Neuronal stem cell (in vitro differentiated cells): ENCODE measurements at regions not wholly inside any gene's neighbourhood (a gene's known extent, or its start where the extent isn't known, plus 50 kb on each side); places are given as distances from the start of the nearest gene placed in this dataset.

ENCODE experiments used
- DNase-seq: peaks from one replicate; pipeline ENCODE4 v3.0.0-alpha.2; 2013; ENCODE audit warnings: low spot score
- H2AFZ ChIP-seq: one replicate; pipeline ENCODE4 v1.6.1; 2013; ENCODE audit warnings: mild to moderate bottlenecking, low read length, inconsistent platforms
- H2AK5ac ChIP-seq: 2 replicates; pipeline ENCODE4 v1.6.1; 2013; ENCODE audit warnings: low read depth, mild to moderate bottlenecking, inconsistent platforms, low read length, moderate library complexity, mixed read lengths
- H2BK120ac ChIP-seq: 2 replicates; pipeline ENCODE4 v1.6.1; 2013; ENCODE audit warnings: low read depth, mild to moderate bottlenecking, inconsistent platforms, low read length, moderate library complexity, mixed read lengths
- H2BK12ac ChIP-seq: one replicate; pipeline ENCODE4 v1.6.1; 2013; ENCODE audit warnings: low read length, inconsistent platforms
- H2BK15ac ChIP-seq: 2 replicates; pipeline ENCODE4 v1.6.1; 2013; ENCODE audit warnings: mild to moderate bottlenecking, low read length, inconsistent platforms, mixed read lengths
- H2BK5ac ChIP-seq: one replicate; pipeline ENCODE4 v1.6.1; 2013; ENCODE audit warnings: inconsistent platforms, mild to moderate bottlenecking, low read length, moderate library complexity
- H3K14ac ChIP-seq: one replicate; pipeline ENCODE4 v1.6.1; 2013; ENCODE audit warnings: low read length, inconsistent platforms
- H3K18ac ChIP-seq: 2 replicates; pipeline ENCODE4 v1.6.1; 2013; ENCODE audit warnings: low read length, inconsistent platforms
- H3K23ac ChIP-seq: 2 replicates; pipeline ENCODE4 v1.6.1; 2013; ENCODE audit warnings: low read depth, mild to moderate bottlenecking, mixed read lengths, low read length, inconsistent platforms; ENCODE audit not compliant: poor library complexity
- H3K27ac ChIP-seq: replicated peaks from 3 replicates; pipeline ENCODE4 v1.5.1; 2013; ENCODE audit warnings: low read length, inconsistent platforms
- H3K27me3 ChIP-seq, 3 experiments: 2 replicates each; pipeline ENCODE4 v1.6.1; 2013; ENCODE audit warnings: low read length in 3 of 3, mild to moderate bottlenecking in 2 of 3, inconsistent platforms in 1 of 3, low read depth in 1 of 3, mixed read lengths in 1 of 3, moderate library complexity in 1 of 3; ENCODE audit not compliant: control insufficient read depth in 3 of 3, insufficient read depth in 3 of 3
- H3K36me3 ChIP-seq, 2 donors: replicated peaks in 1 of 2; 2 replicates each; pipeline ENCODE4 v1.6.1; 2013; ENCODE audit warnings: low read length in 2 of 2; ENCODE audit not compliant: control insufficient read depth in 2 of 2, insufficient read depth in 2 of 2
- H3K4ac ChIP-seq: 2 replicates; pipeline ENCODE4 v1.6.1; 2013; ENCODE audit warnings: inconsistent platforms, mild to moderate bottlenecking, low read length, moderate library complexity
- H3K4me1 ChIP-seq, 2 donors: 1 replicate in 1 of 2; 2 replicates in 1 of 2; pipeline ENCODE4 v1.6.1; 2013; ENCODE audit warnings: low read length in 2 of 2, low read depth in 1 of 2; ENCODE audit not compliant: control insufficient read depth in 2 of 2, insufficient read depth in 1 of 2
- H3K4me2 ChIP-seq: one replicate; pipeline ENCODE4 v1.6.1; 2013; ENCODE audit warnings: mild to moderate bottlenecking, low read length, inconsistent platforms; ENCODE audit not compliant: insufficient read depth, poor library complexity, severe bottlenecking
- H3K4me3 ChIP-seq, 2 donors: 2 replicates each; pipeline ENCODE4 v1.5.1; 2013; ENCODE audit warnings: low read length in 2 of 2, mild to moderate bottlenecking in 2 of 2, inconsistent platforms in 1 of 2, moderate library complexity in 1 of 2
- H3K79me1 ChIP-seq: one replicate; pipeline ENCODE4 v1.6.1; 2013; ENCODE audit warnings: low read depth, mild to moderate bottlenecking, inconsistent platforms, low read length, moderate library complexity
- H3K9ac ChIP-seq: one replicate; pipeline ENCODE4 v1.6.1; 2013; ENCODE audit warnings: mild to moderate bottlenecking, low read depth, low read length, inconsistent platforms; ENCODE audit not compliant: poor library complexity
- H3K9me3 ChIP-seq, 2 donors: replicated peaks in 1 of 2; 2 replicates each; pipeline versions ENCODE3 to v1.6.1; 2013; ENCODE audit warnings: low read length in 2 of 2, mild to moderate bottlenecking in 2 of 2, inconsistent platforms in 1 of 2, low read depth in 1 of 2, mixed read lengths in 1 of 2, moderate library complexity in 1 of 2; ENCODE audit not compliant: control insufficient read depth in 2 of 2, insufficient read depth in 1 of 2
- H4K8ac ChIP-seq: one replicate; pipeline ENCODE4 v1.6.1; 2013; ENCODE audit warnings: low read depth, mild to moderate bottlenecking, inconsistent platforms, low read length, moderate library complexity
- H4K91ac ChIP-seq: one replicate; pipeline ENCODE4 v1.6.1; 2013; ENCODE audit warnings: low read length, low read depth, mild to moderate bottlenecking, inconsistent platforms; ENCODE audit not compliant: poor library complexity
- WGBS, 2 donors: extraction: QIAGEN DNeasy Blood & Tissue Kit; methylation state at CpG; one replicate each; pipeline ENCODE4 v1.1.7; 2013; ENCODE audit warnings: missing lambda C conversion rate in 2 of 2, mixed read lengths in 1 of 2; ENCODE audit not compliant: insufficient read length in 2 of 2, insufficient replicate concordance in 1 of 2; ENCODE audit errors: extremely low coverage in 2 of 2; 5-methylcytosine and 5-hydroxymethylcytosine counted together

DNA sequence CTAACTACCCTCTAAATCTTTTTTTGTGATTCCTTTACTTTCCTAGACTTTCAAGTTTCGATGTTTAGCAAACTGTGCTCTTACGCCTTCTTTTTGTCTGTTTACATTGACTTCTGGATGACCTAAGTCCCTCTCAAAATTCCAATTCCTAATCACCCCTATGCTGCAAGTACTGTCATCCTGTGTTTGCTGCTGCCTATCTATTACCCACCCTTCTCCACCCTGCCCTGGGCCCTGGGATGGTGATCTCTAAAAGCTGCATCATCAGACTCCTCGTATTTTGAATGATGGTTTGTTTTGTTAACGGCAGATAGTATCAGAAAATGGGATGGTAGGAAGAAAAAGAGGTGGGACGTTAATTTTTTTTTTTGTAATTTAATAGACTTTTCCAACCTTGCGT is 272.1 kb downstream of the DIO2 start:
- 100% methylated on average over 2 of the region's 6 CpGs; no CpG with 5 or more reads in 1 of the 2 donors for WGBS, 2 donors

DNA sequence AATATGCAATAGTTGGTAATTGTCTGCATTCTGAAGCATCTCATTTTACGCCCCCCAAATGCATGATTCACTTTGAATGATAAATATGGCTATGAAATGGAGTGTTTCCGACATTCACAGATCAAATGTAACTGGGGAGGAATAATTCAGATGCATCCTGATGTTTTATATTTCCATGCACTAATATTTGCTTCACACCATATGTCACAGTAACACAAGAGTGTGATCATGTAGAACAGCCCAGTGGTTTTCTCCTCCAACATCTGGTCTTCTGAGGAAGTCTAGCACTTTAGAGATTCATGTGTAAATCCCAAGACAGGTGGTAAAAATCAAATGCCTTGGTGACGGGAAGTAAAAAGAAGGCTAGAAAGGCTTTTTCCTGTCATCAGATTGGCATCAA is 273.1 kb downstream of the DIO2 start:
- H4K8ac ChIP-seq = no peak overlapping the region
- H3K27me3 ChIP-seq = no peaks in the 10 kb centered on the region
- H2AFZ ChIP-seq = no peak overlapping the region
- H3K23ac ChIP-seq = no peak overlapping the region
- H3K9me3 ChIP-seq = no peaks in the 10 kb centered on the region
- no peak overlapping the region for H3K27ac ChIP-seq
- no peak overlapping the region for H2AK5ac ChIP-seq
- H2BK120ac ChIP-seq = no peak overlapping the region
- no peak overlapping the region for H2BK5ac ChIP-seq
- H3K18ac ChIP-seq = no peak overlapping the region
- H2BK12ac ChIP-seq = no peak overlapping the region
- H3K4me2 ChIP-seq = no peak overlapping the region
- no peak overlapping the region for H3K9ac ChIP-seq
- H3K79me1 ChIP-seq = no peaks in the 10 kb centered on the region
- no peak overlapping the region for H4K91ac ChIP-seq
- H2BK15ac ChIP-seq = no peak overlapping the region
- WGBS, 2 donors = no CpG with 5 or more reads among the region's 3 CpGs
- DNase-seq = no peak
- no peak overlapping the region for H3K14ac ChIP-seq
- H3K36me3 ChIP-seq = no peaks in the 10 kb centered on the region
- no peak overlapping the region for H3K4ac ChIP-seq
- H3K4me3 ChIP-seq = no peak overlapping the region
- H3K4me1 ChIP-seq = no peaks in the 10 kb centered on the region

More for the DNA sequence above, 272.1 kb downstream of the DIO2 start:
- Histone ChIP-seq H3K18ac (no peak overlapping the region), H3K79me1 (no peaks in the 10 kb centered on the region), H3K4me3 (no peak overlapping the region), H2BK15ac (no peak overlapping the region), H3K27ac (no peak overlapping the region), H2BK12ac (no peak overlapping the region), H2AK5ac (no peak overlapping the region), H3K4me2 (no peak overlapping the region), H2AFZ (no peak overlapping the region), H2BK120ac (no peak overlapping the region), H3K27me3 (no peaks in the 10 kb centered on the region), H3K9me3 (no peaks in the 10 kb centered on the region), H3K9ac (no peak overlapping the region), H3K36me3 (no peaks in the 10 kb centered on the region), H3K23ac (no peak overlapping the region), H4K91ac (no peak overlapping the region), H2BK5ac (no peak overlapping the region), H3K14ac (no peak overlapping the region), H3K4me1 (no peaks in the 10 kb centered on the region), H4K8ac (no peak overlapping the region), H3K4ac (no peak overlapping the region)
- no peak for DNase-seq

DNA sequence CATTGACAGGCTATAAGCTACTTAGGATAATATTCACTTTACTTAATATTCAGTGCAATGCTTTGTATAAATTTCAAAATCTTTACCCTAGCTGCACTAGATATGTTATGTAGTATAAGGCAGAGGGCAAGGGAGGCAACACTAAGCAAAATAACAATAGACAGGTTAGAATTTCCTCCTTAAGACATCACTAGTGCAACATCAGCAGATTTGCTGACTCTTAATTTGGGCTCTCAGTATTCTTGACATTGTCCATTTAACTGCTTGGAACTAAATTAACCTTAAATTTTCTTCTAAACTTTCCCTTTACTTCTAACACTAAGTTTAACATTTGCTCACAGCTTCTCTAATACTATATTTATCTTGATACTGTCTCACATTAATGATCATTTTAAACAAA is 273.9 kb downstream of the DIO2 start:
- Histone ChIP-seq H3K79me1 (no peaks in the 10 kb centered on the region), H3K14ac (no peak overlapping the region), H2AFZ (no peak overlapping the region), H2AK5ac (no peak overlapping the region), H4K8ac (no peak overlapping the region), H3K4ac (no peak overlapping the region), H3K36me3 (no peaks in the 10 kb centered on the region), H3K4me2 (no peak overlapping the region), H3K9me3 (no peaks in the 10 kb centered on the region), H3K27me3 (no peaks in the 10 kb centered on the region), H3K9ac (no peak overlapping the region), H2BK15ac (no peak overlapping the region), H3K4me1 (no peaks in the 10 kb centered on the region), H3K27ac (no peak overlapping the region), H2BK5ac (no peak overlapping the region), H3K18ac (no peak overlapping the region), H2BK12ac (no peak overlapping the region), H4K91ac (no peak overlapping the region), H3K4me3 (no peak overlapping the region), H2BK120ac (no peak overlapping the region), H3K23ac (no peak overlapping the region)
- DNase-seq = no peak

DNA sequence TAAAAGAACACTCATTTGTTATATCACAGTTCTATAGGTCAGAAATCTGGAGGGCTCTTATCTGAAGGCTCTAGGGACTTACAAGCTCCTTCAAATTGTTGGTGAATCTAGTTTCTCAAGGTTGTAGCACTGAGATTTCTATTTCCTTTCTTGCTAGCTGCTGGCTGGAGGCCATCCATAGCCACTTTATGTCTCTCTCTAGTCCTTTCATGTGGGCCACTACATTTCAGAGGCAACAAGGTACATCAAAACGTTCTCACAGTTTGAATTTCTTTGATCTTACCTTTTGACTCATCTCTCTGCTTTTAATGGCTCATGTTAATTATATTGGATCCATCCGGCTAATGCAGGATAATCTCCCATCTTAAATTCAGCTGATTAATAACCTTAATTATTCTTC is 286.8 kb downstream of the DIO2 start:
- H2BK15ac ChIP-seq = no peak overlapping the region
- no peak overlapping the region for H3K9ac ChIP-seq
- H2BK12ac ChIP-seq = no peak overlapping the region
- no peak overlapping the region for H2AK5ac ChIP-seq
- H2AFZ ChIP-seq = no peak overlapping the region
- H3K4ac ChIP-seq = no peak overlapping the region
- no peak overlapping the region for H4K91ac ChIP-seq
- WGBS, 2 donors = no CpG with 5 or more reads among the region's 2 CpGs
- H3K4me3 ChIP-seq = no peak overlapping the region
- no peak overlapping the region for H3K23ac ChIP-seq
- no peak overlapping the region for H3K27ac ChIP-seq
- H3K18ac ChIP-seq = no peak overlapping the region
- no peaks in the 10 kb centered on the region for H3K9me3 ChIP-seq
- H2BK120ac ChIP-seq = no peak overlapping the region
- H2BK5ac ChIP-seq = no peak overlapping the region
- no peak for DNase-seq
- no peaks in the 10 kb centered on the region for H3K79me1 ChIP-seq
- H3K4me2 ChIP-seq = no peak overlapping the region
- H3K36me3 ChIP-seq = no peaks in the 10 kb centered on the region
- H3K27me3 ChIP-seq = no peaks in the 10 kb centered on the region
- no peak overlapping the region for H3K14ac ChIP-seq
- no peak overlapping the region for H4K8ac ChIP-seq
- no peaks in the 10 kb centered on the region for H3K4me1 ChIP-seq
